Common myeloid progenitor, CD34-positive (primary cell): ENCODE measurements at regions not wholly inside any gene's neighbourhood (a gene's known extent, or its start where the extent isn't known, plus 50 kb on each side); places are given as distances from the start of the nearest gene placed in this dataset.

Experiments
- CTCF ChIA-PET: fragments of 350-600 bp; sonication (Branson Sonifier 250); formaldehyde crosslinking; loops from one replicate; lab custom pipeline; 2021; ENCODE audit warnings: antibody characterized with exemption; lab: Charles Lee
- POLR2A ChIA-PET: fragments of 350-600 bp; sonication (Branson Sonifier 250); formaldehyde crosslinking; loops from one replicate; lab custom pipeline; 2021; ENCODE audit warnings: antibody characterized with exemption; lab: Charles Lee
- DNase-seq, 3 donors: peaks; one replicate each; pipeline versions ENCODE4 v3.0.0 to v3.0.0-alpha.2; 2013
- H3K27ac ChIP-seq, 2 experiments: 1 replicate in 1 of 2; 2 replicates in 1 of 2; pipeline ENCODE4 v1.7.0; 2013; ENCODE audit warnings: inconsistent platforms in 2 of 2, low read length in 2 of 2, mild to moderate bottlenecking in 2 of 2, low read depth in 1 of 2, moderate library complexity in 1 of 2; ENCODE audit not compliant: severe bottlenecking in 2 of 2, insufficient read depth in 1 of 2, poor library complexity in 1 of 2
- H3K27me3 ChIP-seq, 5 experiments: replicated peaks in 2 of 5; 1 replicate in 3 of 5; 2 replicates in 2 of 5; pipeline versions ENCODE4 v1.6.1 to v1.7.0; 2013; ENCODE audit warnings: low read length in 4 of 5, mild to moderate bottlenecking in 2 of 5, moderate library complexity in 2 of 5, inconsistent platforms in 1 of 5; ENCODE audit not compliant: insufficient read depth in 5 of 5, control insufficient read depth in 4 of 5
- H3K36me3 ChIP-seq, 4 experiments: 1 replicate in 2 of 4; 2 replicates in 2 of 4; pipeline versions ENCODE4 v1.6.1 to v1.7.0; 2013; ENCODE audit warnings: low read length in 3 of 4, control low read depth in 1 of 4, mild to moderate bottlenecking in 1 of 4; ENCODE audit not compliant: control insufficient read depth in 4 of 4, insufficient read depth in 4 of 4
- H3K4me1 ChIP-seq, 4 experiments: 1 replicate in 3 of 4; 2 replicates in 1 of 4; pipeline versions ENCODE4 v1.6.1 to v1.7.1; 2013; ENCODE audit warnings: low read length in 3 of 4, mild to moderate bottlenecking in 3 of 4, control low read depth in 1 of 4, inconsistent platforms in 1 of 4, moderate library complexity in 1 of 4; ENCODE audit not compliant: control insufficient read depth in 4 of 4, insufficient read depth in 4 of 4; ENCODE audit errors: control extremely low read depth in 1 of 4
- H3K4me3 ChIP-seq, 7 experiments: 1 replicate in 4 of 7; 2 replicates in 3 of 7; pipeline versions ENCODE4 v1.5.1 to v1.7.0; 2013; ENCODE audit warnings: mild to moderate bottlenecking in 7 of 7, low read length in 6 of 7, moderate library complexity in 6 of 7, inconsistent platforms in 2 of 7, low read depth in 2 of 7, control low read depth in 1 of 7; ENCODE audit not compliant: insufficient read depth in 4 of 7, control insufficient read depth in 1 of 7; ENCODE audit errors: extremely low read depth in 1 of 7
- H3K9me3 ChIP-seq, 5 experiments: 1 replicate in 4 of 5; 2 replicates in 1 of 5; pipeline versions ENCODE4 v1.6.1 to v1.7.1; 2013; ENCODE audit warnings: low read length in 4 of 5, mild to moderate bottlenecking in 2 of 5, inconsistent platforms in 1 of 5, low read depth in 1 of 5, moderate library complexity in 1 of 5; ENCODE audit not compliant: control insufficient read depth in 4 of 5, insufficient read depth in 2 of 5; ENCODE audit errors: control extremely low read depth in 1 of 5
- WGBS: methylation state at CpG from one replicate; pipeline ENCODE4 v1.1.5; 2013; ENCODE audit not compliant: insufficient coverage; 5-methylcytosine and 5-hydroxymethylcytosine counted together

DNA sequence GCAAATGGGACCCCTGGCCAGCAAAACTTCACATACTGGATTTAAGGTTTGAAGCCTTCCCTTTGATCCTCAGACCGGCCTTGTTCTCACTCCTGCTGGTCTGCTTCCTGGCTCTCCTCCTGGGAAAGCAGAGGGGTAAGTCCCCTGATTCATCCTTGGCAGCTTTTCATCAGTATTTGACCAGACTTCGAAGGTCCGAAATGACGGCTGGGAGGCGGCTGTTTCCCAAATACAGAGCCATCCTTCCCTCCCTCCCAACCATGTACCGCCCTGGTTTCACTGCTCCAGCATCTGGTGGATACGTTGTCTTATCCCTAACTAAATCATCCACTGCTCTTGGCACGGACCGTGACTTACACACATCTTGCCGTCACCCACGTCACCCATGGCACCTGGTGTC, 265.5 kb downstream of the BCOR start:
- no peak for DNase-seq
- no peak overlapping the region for H3K27ac ChIP-seq
- no peak overlapping the region for H3K4me3 ChIP-seq
- H3K36me3 ChIP-seq, result no peaks in the 10 kb centered on the region
- ChIA-PET CTCF (no interaction called here), POLR2A (no interaction called here)
- H3K9me3 ChIP-seq, result no peaks in the 10 kb centered on the region
- H3K27me3 ChIP-seq, result peaks cover 0 to 6% (median 0%) of the 10 kb centered on the region in 5 experiments
- WGBS, result 82% methylated on average over 11 of the region's 11 CpGs
- no peaks in the 10 kb centered on the region for H3K4me1 ChIP-seq

DNA sequence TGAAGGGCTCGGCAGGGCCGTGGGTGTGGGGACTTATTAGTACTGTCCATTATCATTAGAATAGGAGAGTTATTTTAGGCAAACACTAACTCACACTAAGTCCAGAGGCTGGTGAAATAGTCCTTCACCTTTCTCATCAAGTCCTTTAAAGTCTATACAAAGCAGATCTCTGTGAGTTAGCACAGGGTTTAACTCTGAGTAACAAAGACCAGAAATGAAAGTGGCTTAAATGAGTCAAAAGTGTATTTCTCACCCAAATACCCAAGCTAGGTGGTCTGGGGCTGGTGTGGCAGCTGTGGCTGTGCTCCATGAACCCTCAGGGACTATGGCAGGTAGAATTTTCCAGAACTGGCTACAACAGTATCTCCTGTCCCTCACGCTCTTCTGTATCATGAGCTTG, 263.2 kb downstream of the BCOR start:
- no peaks in the 10 kb centered on the region for H3K4me1 ChIP-seq
- H3K27ac ChIP-seq, result no peak overlapping the region
- H3K36me3 ChIP-seq, result no peaks in the 10 kb centered on the region
- CTCF ChIA-PET, result interaction anchor here (1.3 kb wide), 1 partner anchor 13 kb away, joined by 3 read pairs; no protein-coding TSS in a partner anchor
- no peaks in the 10 kb centered on the region for H3K9me3 ChIP-seq
- DNase-seq, result no peak
- POLR2A ChIA-PET, result no interaction called here
- H3K27me3 ChIP-seq, result peaks cover 0 to 4% (median 0%) of the 10 kb centered on the region in 5 experiments
- H3K4me3 ChIP-seq, result no peak overlapping the region
- WGBS, result 100% methylated on average over 1 of the region's 3 CpGs

DNA sequence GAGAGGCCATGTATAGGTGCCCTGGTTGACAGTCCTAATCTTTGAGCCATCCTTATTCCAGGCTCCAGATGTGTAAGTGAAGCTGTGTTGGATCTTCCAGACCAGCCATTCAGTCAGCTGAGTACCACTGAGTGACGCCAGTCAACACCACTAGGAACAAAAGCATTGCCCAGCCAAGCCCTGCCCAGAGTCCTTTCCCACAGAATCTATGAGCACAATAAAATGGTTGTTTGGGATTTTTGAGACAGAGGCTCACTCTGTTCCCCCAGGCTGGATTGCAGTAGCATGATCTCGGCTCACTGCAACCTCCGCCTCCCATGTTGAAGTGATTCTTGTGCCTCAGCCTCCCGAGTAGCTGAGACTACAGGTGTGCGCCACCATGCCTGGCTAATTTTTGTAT, 262.5 kb downstream of the BCOR start:
- Histone ChIP-seq H3K36me3 (no peaks in the 10 kb centered on the region), H3K4me1 (no peaks in the 10 kb centered on the region), H3K9me3 (no peaks in the 10 kb centered on the region), H3K27ac (no peak overlapping the region), H3K27me3 (peaks cover 0 to 4% (median 0%) of the 10 kb centered on the region in 5 experiments), H3K4me3 (no peak overlapping the region)
- WGBS, result 95% methylated on average over 4 of the region's 5 CpGs
- CTCF ChIA-PET, result interaction anchor here (1.3 kb wide), 1 partner anchor 12 kb away, joined by 3 read pairs; no protein-coding TSS in a partner anchor
- POLR2A ChIA-PET, result no interaction called here
- DNase-seq, result no peak

DNA sequence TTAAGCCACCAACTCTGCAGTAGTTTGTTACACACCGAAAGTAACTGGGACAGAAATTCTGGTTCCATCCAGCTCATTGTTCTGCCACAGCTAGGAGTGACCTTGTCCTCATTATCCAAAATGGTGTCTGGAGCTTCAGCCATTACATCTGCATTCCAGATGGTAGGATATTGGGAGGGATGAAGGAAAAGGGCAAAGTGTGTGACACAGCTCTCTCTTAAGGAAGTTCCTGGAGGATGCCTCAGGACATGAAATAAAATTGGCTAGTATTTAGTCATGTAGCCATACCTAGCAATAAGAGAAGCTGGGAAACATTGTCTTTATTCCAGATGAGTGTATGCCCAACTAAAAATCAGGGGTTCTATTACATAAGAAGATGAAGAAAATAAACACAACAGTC, 262.0 kb downstream of the BCOR start:
- DNase-seq, result no peak
- H3K27me3 ChIP-seq, result peaks cover 0 to 4% (median 0%) of the 10 kb centered on the region in 5 experiments
- WGBS, result 100% methylated on average over 1 of the region's 1 CpG
- H3K4me1 ChIP-seq, result no peaks in the 10 kb centered on the region
- ChIA-PET CTCF (interaction anchor here (0.9 to 1.3 kb wide), 3 partner anchors 10 to 23 kb away, joined by 3 read pairs; no protein-coding TSS in a partner anchor), POLR2A (no interaction called here)
- H3K27ac ChIP-seq, result no peak overlapping the region
- H3K36me3 ChIP-seq, result no peaks in the 10 kb centered on the region
- H3K4me3 ChIP-seq, result no peak overlapping the region
- H3K9me3 ChIP-seq, result no peaks in the 10 kb centered on the region

DNA sequence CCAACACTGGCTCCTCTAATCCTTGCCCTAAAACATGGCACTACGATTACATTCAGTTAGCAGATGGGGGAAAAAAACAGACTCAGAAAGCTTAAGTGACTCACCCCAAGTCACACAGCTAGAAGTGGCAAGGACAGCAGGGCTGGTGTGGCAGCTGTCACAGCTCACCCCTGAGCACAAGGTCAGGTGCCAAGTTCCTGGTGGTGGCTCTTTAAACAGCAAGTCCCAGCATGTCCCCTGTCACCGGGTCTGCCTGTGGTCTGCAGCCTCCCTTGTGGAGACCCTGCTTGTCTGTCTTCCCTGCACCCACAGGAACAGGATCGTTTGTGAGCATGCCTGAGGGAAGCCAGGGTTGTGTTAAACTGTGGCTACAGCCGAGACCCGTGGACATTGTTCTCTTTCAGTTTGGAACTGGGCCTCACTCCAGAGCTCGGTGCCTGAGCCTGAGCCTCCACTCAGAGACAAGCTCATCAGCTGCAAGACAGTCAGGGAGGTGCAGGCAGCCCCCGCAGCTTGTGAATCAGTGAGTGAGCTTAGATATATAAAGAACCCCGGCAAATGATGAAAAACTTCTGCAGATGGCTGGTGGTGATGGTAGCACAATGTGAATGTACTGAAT, 260.8 kb downstream of the BCOR start:
- POLR2A ChIA-PET, result no interaction called here
- no peak for DNase-seq
- 81% methylated on average over 8 of the region's 8 CpGs for WGBS

DNA sequence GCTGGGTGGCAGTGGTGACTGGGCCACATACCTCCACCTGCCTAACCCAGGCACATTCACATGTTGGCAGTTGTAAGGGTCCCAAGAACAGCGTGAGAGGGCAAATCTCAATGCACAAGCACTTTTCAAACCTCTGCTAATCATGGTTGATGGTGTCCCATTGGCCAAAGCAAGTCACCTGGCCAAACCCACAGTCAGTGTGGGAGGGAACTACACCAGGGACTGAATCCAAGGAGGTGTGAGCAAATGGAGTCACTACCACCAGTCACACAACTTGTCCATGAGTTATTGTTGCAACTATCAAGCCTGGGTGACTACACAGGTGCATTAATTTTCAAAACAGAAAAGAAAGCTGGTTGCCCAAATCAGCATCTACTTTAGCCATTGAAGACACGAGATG, 260.1 kb downstream of the BCOR start:
- H3K9me3 ChIP-seq, result no peaks in the 10 kb centered on the region
- DNase-seq, result no peak
- ChIA-PET CTCF (interaction anchor here (1.4 kb wide), 1 partner anchor 32 kb away, joined by 3 read pairs; no protein-coding TSS in a partner anchor), POLR2A (no interaction called here)
- peaks cover 0 to 4% (median 0%) of the 10 kb centered on the region in 5 experiments for H3K27me3 ChIP-seq
- H3K36me3 ChIP-seq, result no peaks in the 10 kb centered on the region
- WGBS, result 90% methylated on average over 1 of the region's 2 CpGs
- H3K27ac ChIP-seq, result no peak overlapping the region
- H3K4me1 ChIP-seq, result no peaks in the 10 kb centered on the region
- no peak overlapping the region for H3K4me3 ChIP-seq

More for the DNA sequence above, 260.8 kb downstream of the BCOR start:
- H3K27ac ChIP-seq, result no peak overlapping the region
- CTCF ChIA-PET, result interaction anchor here (1.1 to 1.3 kb wide), 2 partner anchors 11 to 12 kb away, joined by 3 read pairs; no protein-coding TSS in a partner anchor
- peaks cover 0 to 4% (median 0%) of the 10 kb centered on the region in 5 experiments for H3K27me3 ChIP-seq
- no peaks in the 10 kb centered on the region for H3K4me1 ChIP-seq
- no peaks in the 10 kb centered on the region for H3K9me3 ChIP-seq
- no peak overlapping the region for H3K4me3 ChIP-seq
- H3K36me3 ChIP-seq, result no peaks in the 10 kb centered on the region

DNA sequence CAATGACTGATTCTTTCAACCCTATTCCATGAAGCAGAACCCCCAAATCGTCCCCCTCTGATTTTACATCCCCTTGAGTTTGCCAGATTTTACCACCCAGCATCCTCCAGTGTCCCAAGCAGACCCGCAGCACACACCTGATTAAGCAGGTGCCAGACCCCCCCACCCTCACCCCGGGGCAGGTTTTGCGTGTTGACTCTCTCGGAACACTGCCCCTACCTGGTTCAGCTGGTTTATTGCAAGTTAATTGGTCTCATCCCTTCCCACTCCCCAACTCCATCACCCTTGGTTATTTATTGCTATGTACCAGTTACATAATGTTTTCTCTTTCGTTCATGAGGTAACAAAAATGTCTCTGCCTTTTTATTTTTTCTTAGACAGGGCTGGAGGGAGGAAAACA, 258.4 kb downstream of the BCOR start:
- 68% methylated on average over 3 of the region's 6 CpGs for WGBS
- H3K27ac ChIP-seq, result no peak overlapping the region
- CTCF ChIA-PET, result interaction anchor here (2.2 kb wide), 1 partner anchor 15 kb away, joined by 6 read pairs; no protein-coding TSS in a partner anchor

More for the DNA sequence above, 258.4 kb downstream of the BCOR start:
- peaks cover 0 to 4% (median 0%) of the 10 kb centered on the region in 5 experiments for H3K27me3 ChIP-seq
- no peaks in the 10 kb centered on the region for H3K4me1 ChIP-seq
- POLR2A ChIA-PET, result no interaction called here
- H3K9me3 ChIP-seq, result no peaks in the 10 kb centered on the region
- no peak for DNase-seq
- H3K36me3 ChIP-seq, result no peaks in the 10 kb centered on the region
- no peak overlapping the region for H3K4me3 ChIP-seq
